Esophagus squamous epithelium (tissue), 4 donors: ENCODE measurements at regions not wholly inside any gene's neighbourhood (a gene's known extent, or its start where the extent isn't known, plus 50 kb on each side); places are given as distances from the start of the nearest gene placed in this dataset.

Experiments
- CTCF ChIP-seq, 6 experiments: fragments of 450-650 bp in 4 of 6; fragments of 200-600 bp in 2 of 6; sonication (generic) in 2 of 6; IDR thresholded peaks; one replicate each; pipeline ENCODE4 v1.5.1; 2016 to 2019; ENCODE audit warnings: antibody characterized with exemption in 6 of 6, mild to moderate bottlenecking in 4 of 6, moderate library complexity in 4 of 6
- POLR2A ChIP-seq, 4 donors: fragments of 450-650 bp; IDR thresholded peaks; one replicate each; pipeline ENCODE4 v1.6.1; 2017; ENCODE audit warnings: antibody characterized with exemption in 4 of 4, mild to moderate bottlenecking in 4 of 4, moderate library complexity in 3 of 4

- no peak for TF ChIP-seq CTCF (IDR thresholded peaks at IDR 0.05)
- no peak for TF ChIP-seq POLR2A (IDR thresholded peaks at IDR 0.05)
Observed at GRCh38 chr14:65302571-65303189, 109.8 kb upstream of the FUT8 start.
